Astrocyte of the cerebellum (primary cell): ENCODE measurements at regions not wholly inside any gene's neighbourhood (a gene's known extent, or its start where the extent isn't known, plus 50 kb on each side); places are given as distances from the start of the nearest gene placed in this dataset.

Source experiments
- DNase-seq: peaks from one replicate; pipeline ENCODE4 v3.0.0-alpha.2; 2011; ENCODE audit warnings: low read depth
- H3K4me3 ChIP-seq: 2 replicates; pipeline ENCODE4 v1.5.1; 2011; ENCODE audit warnings: mild to moderate bottlenecking, low read depth, low read length, moderate library complexity
- in situ Hi-C: cut with HindIII; loops from 2 replicates; pipeline ENCODE4 v1.10.0; 2017; ENCODE audit warnings: low sequenced_read_pairs
- TF ChIP-seq, protein P1 (sequence below): IDR thresholded peaks from 2 replicates; pipeline ENCODE4 v1.5.1; 2012; ENCODE audit warnings: low read length, low read depth, moderate library complexity, mild to moderate bottlenecking; ENCODE audit errors: missing control alignments

DNA sequence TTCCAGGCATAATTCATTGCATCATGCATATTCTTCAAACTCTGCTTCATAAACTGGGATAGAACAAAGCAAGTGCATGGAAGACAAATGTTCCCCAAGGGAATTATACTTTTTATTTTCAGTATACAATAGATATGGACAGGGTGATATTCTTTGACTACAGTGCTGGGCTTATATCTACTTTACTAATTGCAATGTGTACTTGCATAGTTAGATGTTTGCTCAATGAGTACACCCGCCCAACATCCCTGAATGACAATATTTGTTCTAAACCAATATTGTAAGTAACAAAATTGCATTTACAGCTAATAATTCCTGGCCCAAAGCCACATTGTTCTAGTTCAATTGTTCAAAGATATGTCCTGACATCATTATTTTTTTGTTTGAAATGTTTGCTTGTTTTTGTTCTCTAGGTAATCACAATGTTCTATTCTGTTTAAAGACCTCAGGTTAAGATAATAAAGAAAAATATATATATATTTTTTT lies 171.4 kb downstream of the PTN start:
- in situ Hi-C loops: loop anchor here (25.0 kb wide), 1 partner anchor 440 kb away; no protein-coding TSS in a partner anchor
- TF ChIP-seq, protein P1, sequence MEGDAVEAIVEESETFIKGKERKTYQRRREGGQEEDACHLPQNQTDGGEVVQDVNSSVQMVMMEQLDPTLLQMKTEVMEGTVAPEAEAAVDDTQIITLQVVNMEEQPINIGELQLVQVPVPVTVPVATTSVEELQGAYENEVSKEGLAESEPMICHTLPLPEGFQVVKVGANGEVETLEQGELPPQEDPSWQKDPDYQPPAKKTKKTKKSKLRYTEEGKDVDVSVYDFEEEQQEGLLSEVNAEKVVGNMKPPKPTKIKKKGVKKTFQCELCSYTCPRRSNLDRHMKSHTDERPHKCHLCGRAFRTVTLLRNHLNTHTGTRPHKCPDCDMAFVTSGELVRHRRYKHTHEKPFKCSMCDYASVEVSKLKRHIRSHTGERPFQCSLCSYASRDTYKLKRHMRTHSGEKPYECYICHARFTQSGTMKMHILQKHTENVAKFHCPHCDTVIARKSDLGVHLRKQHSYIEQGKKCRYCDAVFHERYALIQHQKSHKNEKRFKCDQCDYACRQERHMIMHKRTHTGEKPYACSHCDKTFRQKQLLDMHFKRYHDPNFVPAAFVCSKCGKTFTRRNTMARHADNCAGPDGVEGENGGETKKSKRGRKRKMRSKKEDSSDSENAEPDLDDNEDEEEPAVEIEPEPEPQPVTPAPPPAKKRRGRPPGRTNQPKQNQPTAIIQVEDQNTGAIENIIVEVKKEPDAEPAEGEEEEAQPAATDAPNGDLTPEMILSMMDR: no peak
- no peak for DNase-seq
- H3K4me3 ChIP-seq: no peak overlapping the region

GRCh38 chr7:137169282-137169698 lies 174.2 kb downstream of the PTN start:
- DNase-seq: peak; percentile 80
- no peak overlapping the region for H3K4me3 ChIP-seq
- in situ Hi-C loops: loop anchor here (10.0 to 25.0 kb wide), 2 partner anchors 276 to 443 kb away; no protein-coding TSS in a partner anchor
- TF ChIP-seq, protein P1: peak; percentile 87

DNA sequence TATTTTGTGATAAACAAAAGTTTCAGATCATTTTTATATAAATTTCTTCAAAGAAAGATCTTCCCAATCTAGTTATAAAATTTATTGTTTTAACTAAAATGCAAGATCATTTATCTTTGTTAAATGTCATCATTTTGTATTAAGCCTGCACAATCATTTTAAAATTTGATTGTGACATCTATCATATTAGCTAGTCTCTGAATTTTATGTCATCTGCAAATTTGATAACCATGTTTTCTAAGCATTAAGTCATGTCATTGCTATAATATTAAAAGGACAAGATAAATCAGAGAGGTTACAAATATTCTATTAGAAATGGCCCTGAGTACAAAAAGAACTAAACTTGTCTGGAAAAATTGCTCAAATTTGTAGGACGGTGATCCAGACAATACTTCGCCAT lies 175.9 kb downstream of the PTN start:
- in situ Hi-C loops: loop anchor here (10.0 to 25.0 kb wide), 2 partner anchors 277 to 445 kb away; no protein-coding TSS in a partner anchor
- TF ChIP-seq, protein P1: no peak
- H3K4me3 ChIP-seq: no peak overlapping the region
- no peak for DNase-seq

DNA sequence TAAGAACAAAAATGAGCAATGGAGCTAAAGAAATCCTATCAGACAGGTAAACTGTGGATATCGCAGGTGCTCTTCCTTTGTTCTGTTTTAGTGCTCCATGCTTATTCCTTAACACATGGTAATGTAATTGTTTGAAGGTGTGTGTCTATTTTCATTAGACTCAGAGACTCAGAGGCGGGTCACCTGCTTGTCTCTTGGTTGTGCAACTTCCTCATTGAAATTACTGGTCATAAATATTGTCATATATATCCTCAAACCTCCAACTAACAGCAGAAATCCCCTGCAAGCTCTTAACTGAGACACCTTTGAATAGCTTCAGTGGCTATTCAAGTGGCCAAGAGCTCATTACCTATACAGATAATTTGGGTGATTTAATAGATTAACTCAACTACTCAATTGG lies 177.2 kb downstream of the PTN start:
- DNase-seq: no peak
- TF ChIP-seq, protein P1: no peak
- no peak overlapping the region for H3K4me3 ChIP-seq
- in situ Hi-C loops: loop anchor here (10.0 to 25.0 kb wide), 2 partner anchors 278 to 446 kb away; no protein-coding TSS in a partner anchor

DNA sequence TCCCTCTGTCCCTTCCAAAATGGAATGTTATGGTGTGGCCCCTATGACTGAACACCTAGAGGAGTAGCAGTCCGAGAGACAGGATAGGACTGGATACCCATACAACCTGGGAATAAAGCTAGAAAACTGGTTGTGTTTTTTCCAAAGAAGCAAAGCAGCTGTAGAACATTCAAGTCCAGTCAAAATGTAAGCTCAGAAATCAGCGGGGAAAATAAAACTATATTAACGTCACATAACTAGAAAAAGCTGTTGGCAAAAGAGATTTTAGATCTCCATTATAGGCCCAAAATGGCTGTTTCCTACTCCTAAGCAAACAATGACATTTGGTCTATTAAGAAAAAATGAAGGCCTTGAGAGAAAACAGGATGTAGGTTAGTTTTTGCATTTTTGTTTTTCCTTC lies 177.7 kb downstream of the PTN start:
- DNase-seq: no peak
- TF ChIP-seq, protein P1: no peak
- H3K4me3 ChIP-seq: no peak overlapping the region
- in situ Hi-C loops: loop anchor here (10.0 to 25.0 kb wide), 2 partner anchors 279 to 447 kb away; no protein-coding TSS in a partner anchor

DNA sequence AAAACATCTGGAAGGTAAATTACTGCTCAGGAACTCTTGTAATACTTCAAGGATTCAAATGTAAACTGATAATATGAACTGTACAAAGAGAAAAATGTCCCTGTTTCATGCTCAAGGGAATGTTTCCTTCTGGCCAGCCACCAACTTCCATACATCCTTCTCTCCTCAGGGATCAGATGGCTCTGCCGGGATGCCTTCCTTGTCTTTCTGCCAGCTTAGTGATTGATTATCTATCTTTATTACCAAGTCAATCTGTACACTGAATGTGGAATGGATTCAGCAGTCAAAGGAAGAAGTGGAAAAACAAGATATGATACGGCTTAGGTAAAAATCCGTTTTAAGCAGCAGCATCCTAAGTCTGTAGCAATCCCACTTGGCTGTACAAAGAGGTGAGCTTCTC lies 178.3 kb downstream of the PTN start:
- in situ Hi-C loops: loop anchor here (10.0 to 25.0 kb wide), 2 partner anchors 280 to 447 kb away; no protein-coding TSS in a partner anchor
- H3K4me3 ChIP-seq: no peak overlapping the region
- TF ChIP-seq, protein P1: no peak
- no peak for DNase-seq
